GM12891 (cell line): ENCODE measurements at regions not wholly inside any gene's neighbourhood (a gene's known extent, or its start where the extent isn't known, plus 50 kb on each side); places are given as distances from the start of the nearest gene placed in this dataset.

Source experiments
- POLR2A ChIP-seq: IDR thresholded peaks from 2 replicates; pipeline ENCODE4 v1.6.1; 2011; ENCODE audit warnings: low read depth, low read length, control low read depth
- TAF1 ChIP-seq: IDR thresholded peaks from 2 replicates; pipeline ENCODE4 v1.6.1; 2011; ENCODE audit warnings: low read depth, low read length, control low read depth

DNA sequence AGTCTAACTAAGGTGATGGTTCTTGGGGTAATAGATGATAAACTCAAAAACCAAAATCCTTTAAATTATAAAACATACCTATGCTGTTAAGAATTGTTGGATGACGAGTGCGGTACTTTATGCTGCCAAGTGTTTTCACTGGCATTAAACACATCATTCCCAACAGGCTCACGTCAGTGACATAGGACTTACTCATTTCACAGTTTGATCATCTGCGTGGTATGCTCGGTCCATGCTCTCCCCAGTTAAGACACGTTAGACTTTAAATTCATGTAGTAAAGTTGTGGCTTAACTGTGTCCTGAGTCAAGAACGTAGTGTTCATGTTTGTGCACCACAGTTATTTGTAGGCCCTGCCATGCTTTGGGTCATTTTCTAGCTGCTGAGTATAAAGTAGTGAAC is 125.6 kb upstream of the MYT1L start:
- TF ChIP-seq POLR2A (no peak), TAF1 (no peak)
